ENCODE measurements at regions not wholly inside any gene's neighbourhood (a gene's known extent, or its start where the extent isn't known, plus 50 kb on each side); places are given as distances from the start of the nearest gene placed in this dataset.
"Not testable (repeated sequence)": the region's sequence is repeated elsewhere in the genome, so short reads cannot be mapped to it uniquely, and the experiment has no call there.

- no peak for DNase-seq
These were observed 502.2 kb upstream of the OLFM3 start for GRCh38 chr1:102498929-102499328.

GRCh38 chr1:102497810-102498209 is 501.1 kb upstream of the OLFM3 start:
- DNase-seq, result not testable (repeated sequence)

GRCh38 chr1:102472520-102472919 is 475.8 kb upstream of the OLFM3 start:
- no peak for DNase-seq

GRCh38 chr1:102470767-102471166 is 474.0 kb upstream of the OLFM3 start:
- DNase-seq, result no peak

GRCh38 chr1:102466487-102466886 is 469.8 kb upstream of the OLFM3 start:
- DNase-seq, result no peak

- no peak for DNase-seq
These were observed 466.6 kb upstream of the OLFM3 start for GRCh38 chr1:102463328-102463727.

- not testable (repeated sequence) for DNase-seq
These were observed 445.6 kb upstream of the OLFM3 start for GRCh38 chr1:102442317-102442716.

GRCh38 chr1:102435483-102435882 is 438.8 kb upstream of the OLFM3 start:
- no peak for DNase-seq

GRCh38 chr1:102434421-102434820 is 437.7 kb upstream of the OLFM3 start:
- DNase-seq, result peak; percentile 25 to 64

- no peak for DNase-seq
These were observed 434.5 kb upstream of the OLFM3 start for GRCh38 chr1:102431253-102431652.

- DNase-seq, result peak in 1 of 2 experiments; percentile 18
These were observed 423.3 kb upstream of the OLFM3 start for GRCh38 chr1:102420034-102420433.

All from NCI-H524 (cell line).